Superior temporal gyrus (tissue), 1 donor: ENCODE measurements at regions not wholly inside any gene's neighbourhood (a gene's known extent, or its start where the extent isn't known, plus 50 kb on each side); places are given as distances from the start of the nearest gene placed in this dataset.
"Not testable (repeated sequence)": the region's sequence is repeated elsewhere in the genome, so short reads cannot be mapped to it uniquely, and the experiment has no call there.

Experiments
- DNase-seq: peaks from one replicate; pipeline ENCODE4 v3.0.0-alpha.2; 2016; ENCODE audit errors: extremely low spot score

GRCh38 chr10:94223702-94224370, 138.9 kb downstream of the NOC3L start:
- no peak for DNase-seq

GRCh38 chr10:94224656-94225055, 138.1 kb downstream of the NOC3L start:
- DNase-seq: no peak

GRCh38 chr10:94225589-94225988, 137.2 kb downstream of the NOC3L start:
- DNase-seq: no peak

- no peak for DNase-seq
Observed at GRCh38 chr10:94230134-94230785, 132.5 kb downstream of the NOC3L start.

GRCh38 chr10:94232711-94233383, 129.9 kb downstream of the NOC3L start:
- no peak for DNase-seq

- no peak for DNase-seq
Observed at GRCh38 chr10:94235461-94235860, 127.3 kb downstream of the NOC3L start.

GRCh38 chr10:94238006-94238617, 124.6 kb downstream of the NOC3L start:
- no peak for DNase-seq

- no peak for DNase-seq
Observed at GRCh38 chr10:94239696-94240095, 123.0 kb downstream of the NOC3L start.

- no peak for DNase-seq
Observed at GRCh38 chr10:94240491-94240890, 122.2 kb downstream of the NOC3L start.

- DNase-seq: no peak
Observed at GRCh38 chr10:94240901-94241300, 121.8 kb downstream of the NOC3L start.

- no peak for DNase-seq
Observed at GRCh38 chr10:94251098-94251497, 111.6 kb downstream of the NOC3L start.

- DNase-seq: no peak
Observed at GRCh38 chr10:94251568-94251967, 111.2 kb downstream of the NOC3L start.

GRCh38 chr10:94257407-94257806, 105.3 kb downstream of the NOC3L start:
- not testable (repeated sequence) for DNase-seq

GRCh38 chr10:94260455-94260854, 102.3 kb downstream of the NOC3L start:
- DNase-seq: no peak

- DNase-seq: no peak
Observed at GRCh38 chr10:94264085-94264484, 98.7 kb downstream of the NOC3L start.

GRCh38 chr10:94266091-94266490, 96.6 kb downstream of the NOC3L start:
- DNase-seq: no peak

GRCh38 chr10:94268652-94269051, 94.1 kb downstream of the NOC3L start:
- no peak for DNase-seq

GRCh38 chr10:94274142-94274787, 88.5 kb downstream of the NOC3L start:
- DNase-seq: no peak

- no peak for DNase-seq
Observed at GRCh38 chr10:94276140-94276539, 86.6 kb downstream of the NOC3L start.

- no peak for DNase-seq
Observed at GRCh38 chr10:94277450-94277849, 85.3 kb downstream of the NOC3L start.

GRCh38 chr10:94279835-94280709, 82.7 kb downstream of the NOC3L start:
- peak; percentile 70 for DNase-seq
